ENCODE measurements at regions not wholly inside any gene's neighbourhood (a gene's known extent, or its start where the extent isn't known, plus 50 kb on each side); places are given as distances from the start of the nearest gene placed in this dataset.

GRCh38 chr3:184655597-184655996 lies 56.3 kb downstream of the MAGEF1 start:
- H3K4me1 Mint-ChIP-seq, result peaks cover 33% of the 10 kb centered on the region
- Histone ChIP-seq H2AFZ (ENCODE audit: insufficient read depth, low read depth, low read length, poor library complexity, severe bottlenecking) (no peak overlapping the region), H3K79me2 (ENCODE audit: insufficient read depth, low read length) (no peaks in the 10 kb centered on the region), H3K4me2 (replicated peaks; ENCODE audit: extremely low read depth, low read length, poor library complexity, severe bottlenecking) (no peak overlapping the region), H3K4me3 (replicated peaks in 1 of 3; ENCODE audit: low read depth in 2 of 3, low read length in 3 of 3) (no peak overlapping the region), H3K9ac (ENCODE audit: insufficient read depth, low read length, poor library complexity, severe bottlenecking) (no peak overlapping the region), H3K4me1 (ENCODE audit: control insufficient read depth in 1 of 2, insufficient read depth in 2 of 2, low read length in 2 of 2) (peaks cover 13 to 16% of the 10 kb centered on the region in 2 donors), H3K27ac (ENCODE audit: low read depth in 1 of 2, low read length in 2 of 2) (no peak overlapping the region), H3K36me3 (replicated peaks in 1 of 2; ENCODE audit: control insufficient read depth in 1 of 2, insufficient read depth in 2 of 2, low read length in 2 of 2) (no peaks in the 10 kb centered on the region), H3K9me3 (replicated peaks in 1 of 2; ENCODE audit: control insufficient read depth in 1 of 2, insufficient read depth in 1 of 2, low read length in 2 of 2) (peaks cover 0 to 3% of the 10 kb centered on the region in 2 donors), H4K20me1 (ENCODE audit: insufficient read depth, low read length) (no peaks in the 10 kb centered on the region), H3K27me3 (ENCODE audit: control insufficient read depth in 2 of 2, insufficient read depth in 2 of 2, low read length in 2 of 2) (no peaks in the 10 kb centered on the region)
- peaks cover 0 to 8% (median 6%) of the 10 kb centered on the region in 7 donors for H3K9me3 Mint-ChIP-seq
- H3K27ac Mint-ChIP-seq, result no peak overlapping the region
- 86% methylated on average over 1 of the region's 2 CpGs for WGBS (ENCODE audit: insufficient coverage)
- H3K27me3 Mint-ChIP-seq (ENCODE audit: low read depth in 3 of 3), result peaks cover 0 to 2% (median 1%) of the 10 kb centered on the region in 3 donors
- intact Hi-C loops (cut with micrococcal nuclease), result no loop called here
- no peak for DNase-seq
- H3K36me3 Mint-ChIP-seq, result peaks cover 0 to 1% of the 10 kb centered on the region in 2 donors
- no peak for TF ChIP-seq CTCF (IDR thresholded peaks at IDR 0.05)
- H3K4me3 Mint-ChIP-seq, result no peak overlapping the region

- Histone ChIP-seq H3K4me1 (ENCODE audit: control insufficient read depth in 1 of 2, insufficient read depth in 2 of 2, low read length in 2 of 2) (peaks cover 13 to 15% of the 10 kb centered on the region in 2 donors), H3K9ac (ENCODE audit: insufficient read depth, low read length, poor library complexity, severe bottlenecking) (no peak overlapping the region), H3K27ac (ENCODE audit: low read depth in 1 of 2, low read length in 2 of 2) (no peak overlapping the region), H3K79me2 (ENCODE audit: insufficient read depth, low read length) (no peaks in the 10 kb centered on the region), H3K4me3 (replicated peaks in 1 of 3; ENCODE audit: low read depth in 2 of 3, low read length in 3 of 3) (no peak overlapping the region), H3K4me2 (replicated peaks; ENCODE audit: extremely low read depth, low read length, poor library complexity, severe bottlenecking) (no peak overlapping the region), H3K27me3 (ENCODE audit: control insufficient read depth in 2 of 2, insufficient read depth in 2 of 2, low read length in 2 of 2) (no peaks in the 10 kb centered on the region), H3K36me3 (replicated peaks in 1 of 2; ENCODE audit: control insufficient read depth in 1 of 2, insufficient read depth in 2 of 2, low read length in 2 of 2) (no peaks in the 10 kb centered on the region), H4K20me1 (ENCODE audit: insufficient read depth, low read length) (no peaks in the 10 kb centered on the region), H2AFZ (ENCODE audit: insufficient read depth, low read depth, low read length, poor library complexity, severe bottlenecking) (no peak overlapping the region), H3K9me3 (replicated peaks in 1 of 2; ENCODE audit: control insufficient read depth in 1 of 2, insufficient read depth in 1 of 2, low read length in 2 of 2) (peaks cover 0 to 3% of the 10 kb centered on the region in 2 donors)
- DNase-seq, result no peak
- Mint-ChIP-seq H3K36me3 (peaks cover 0 to 1% of the 10 kb centered on the region in 2 donors), H3K4me3 (no peak overlapping the region), H3K27ac (no peak overlapping the region), H3K27me3 (ENCODE audit: low read depth in 3 of 3) (peaks cover 1 to 2% (median 2%) of the 10 kb centered on the region in 3 donors), H3K4me1 (peaks cover 25% of the 10 kb centered on the region), H3K9me3 (peaks cover 0 to 8% (median 6%) of the 10 kb centered on the region in 7 donors)
- no peak for TF ChIP-seq CTCF (IDR thresholded peaks at IDR 0.05)
- intact Hi-C loops (cut with micrococcal nuclease), result no loop called here
These were observed 57.5 kb downstream of the MAGEF1 start for GRCh38 chr3:184654375-184654774.

All from CD14-positive monocyte (primary cell).